Epithelial cell of proximal tubule (primary cell): ENCODE measurements at regions not wholly inside any gene's neighbourhood (a gene's known extent, or its start where the extent isn't known, plus 50 kb on each side); places are given as distances from the start of the nearest gene placed in this dataset.

Source experiments
- DNase-seq: peaks from one replicate; pipeline ENCODE4 v3.0.0-alpha.2; 2011; ENCODE audit warnings: low read depth
- H3K4me3 ChIP-seq: 2 replicates; pipeline ENCODE4 v1.5.1; 2011; ENCODE audit warnings: low read depth, mild to moderate bottlenecking, low read length
- TF ChIP-seq, protein P1 (sequence below): conservative IDR thresholded peaks from 2 replicates; pipeline ENCODE4 v1.5.1; 2012; ENCODE audit warnings: low read depth, mild to moderate bottlenecking, low read length

DNA sequence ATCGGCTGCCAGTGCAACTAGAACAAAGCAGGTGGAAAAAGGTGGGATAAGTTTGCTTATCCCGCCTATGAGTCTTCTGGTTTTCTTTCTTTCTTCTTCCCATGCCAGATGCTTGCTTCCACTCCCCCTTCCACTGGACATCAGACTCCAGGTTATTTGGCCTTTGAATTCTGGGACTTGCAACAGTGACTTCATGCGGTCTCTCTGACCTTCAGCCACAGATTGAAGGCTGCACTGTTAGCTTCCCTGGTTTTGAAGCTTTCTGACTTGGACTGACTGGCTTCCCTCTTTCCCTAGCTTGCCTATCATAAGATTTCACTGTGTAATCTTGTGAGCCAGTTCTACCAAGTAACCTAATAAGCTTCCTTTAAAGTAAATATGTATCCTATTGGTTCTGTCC, 878.4 kb upstream of the GJE1 start:
- no peak overlapping the region for H3K4me3 ChIP-seq
- DNase-seq: no peak
- TF ChIP-seq, protein P1, sequence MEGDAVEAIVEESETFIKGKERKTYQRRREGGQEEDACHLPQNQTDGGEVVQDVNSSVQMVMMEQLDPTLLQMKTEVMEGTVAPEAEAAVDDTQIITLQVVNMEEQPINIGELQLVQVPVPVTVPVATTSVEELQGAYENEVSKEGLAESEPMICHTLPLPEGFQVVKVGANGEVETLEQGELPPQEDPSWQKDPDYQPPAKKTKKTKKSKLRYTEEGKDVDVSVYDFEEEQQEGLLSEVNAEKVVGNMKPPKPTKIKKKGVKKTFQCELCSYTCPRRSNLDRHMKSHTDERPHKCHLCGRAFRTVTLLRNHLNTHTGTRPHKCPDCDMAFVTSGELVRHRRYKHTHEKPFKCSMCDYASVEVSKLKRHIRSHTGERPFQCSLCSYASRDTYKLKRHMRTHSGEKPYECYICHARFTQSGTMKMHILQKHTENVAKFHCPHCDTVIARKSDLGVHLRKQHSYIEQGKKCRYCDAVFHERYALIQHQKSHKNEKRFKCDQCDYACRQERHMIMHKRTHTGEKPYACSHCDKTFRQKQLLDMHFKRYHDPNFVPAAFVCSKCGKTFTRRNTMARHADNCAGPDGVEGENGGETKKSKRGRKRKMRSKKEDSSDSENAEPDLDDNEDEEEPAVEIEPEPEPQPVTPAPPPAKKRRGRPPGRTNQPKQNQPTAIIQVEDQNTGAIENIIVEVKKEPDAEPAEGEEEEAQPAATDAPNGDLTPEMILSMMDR: no peak

DNA sequence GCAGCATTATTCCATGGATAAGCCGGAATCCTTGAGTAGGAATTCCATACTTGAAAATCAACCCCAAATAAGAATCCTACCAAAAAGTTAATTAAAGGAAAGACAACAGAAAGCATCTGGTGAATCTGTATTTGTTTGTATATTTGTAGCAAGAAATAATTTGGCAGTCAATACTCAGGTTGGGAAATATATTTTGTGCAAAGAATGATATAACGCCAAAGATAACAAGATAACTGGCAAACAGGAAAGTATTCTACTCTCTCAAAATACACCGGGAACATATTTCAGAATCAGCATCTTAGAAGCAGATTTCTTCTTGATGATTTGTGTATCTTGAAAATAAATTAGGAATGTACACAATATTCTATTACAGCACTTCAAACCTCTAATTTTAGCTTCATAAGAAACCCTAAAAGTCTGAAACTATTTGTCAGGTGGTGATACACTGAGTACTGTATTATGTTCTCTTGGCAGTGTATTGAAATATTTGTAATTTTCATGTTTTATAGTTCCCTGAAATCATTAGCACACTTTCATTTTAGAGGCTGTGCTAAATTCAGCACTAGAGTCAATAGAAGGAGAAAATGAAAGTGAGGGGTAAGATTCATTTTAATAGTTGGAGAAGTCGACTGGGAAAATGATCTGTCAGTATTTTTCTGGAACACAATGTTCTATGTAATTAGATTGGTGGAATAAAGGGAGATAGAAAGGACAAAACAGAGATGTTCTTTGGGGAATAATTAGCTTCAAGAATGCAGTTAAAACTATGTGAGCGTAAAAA, 879.7 kb upstream of the GJE1 start:
- H3K4me3 ChIP-seq: no peak overlapping the region
- no peak for DNase-seq
- TF ChIP-seq, protein P1: no peak

DNA sequence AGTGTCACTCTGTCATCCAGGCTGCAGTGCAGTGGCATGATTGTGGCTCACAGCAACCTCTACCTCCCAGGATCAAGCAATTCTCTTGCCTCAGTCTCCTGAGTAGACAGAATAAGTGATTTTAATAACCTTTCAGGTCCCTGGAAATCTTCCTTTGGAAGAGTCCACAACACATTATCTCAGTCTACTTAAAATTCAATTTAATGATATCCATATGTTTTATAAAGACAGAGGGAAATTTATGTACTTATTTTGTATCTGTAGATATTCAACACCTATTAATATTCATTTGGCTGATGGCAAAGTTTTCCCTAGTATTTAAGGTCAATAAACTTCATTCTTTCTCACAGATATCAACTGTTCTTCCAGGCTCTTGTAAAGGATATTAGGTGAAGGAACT, 881.4 kb upstream of the GJE1 start:
- TF ChIP-seq, protein P1: no peak
- no peak overlapping the region for H3K4me3 ChIP-seq
- DNase-seq: no peak

DNA sequence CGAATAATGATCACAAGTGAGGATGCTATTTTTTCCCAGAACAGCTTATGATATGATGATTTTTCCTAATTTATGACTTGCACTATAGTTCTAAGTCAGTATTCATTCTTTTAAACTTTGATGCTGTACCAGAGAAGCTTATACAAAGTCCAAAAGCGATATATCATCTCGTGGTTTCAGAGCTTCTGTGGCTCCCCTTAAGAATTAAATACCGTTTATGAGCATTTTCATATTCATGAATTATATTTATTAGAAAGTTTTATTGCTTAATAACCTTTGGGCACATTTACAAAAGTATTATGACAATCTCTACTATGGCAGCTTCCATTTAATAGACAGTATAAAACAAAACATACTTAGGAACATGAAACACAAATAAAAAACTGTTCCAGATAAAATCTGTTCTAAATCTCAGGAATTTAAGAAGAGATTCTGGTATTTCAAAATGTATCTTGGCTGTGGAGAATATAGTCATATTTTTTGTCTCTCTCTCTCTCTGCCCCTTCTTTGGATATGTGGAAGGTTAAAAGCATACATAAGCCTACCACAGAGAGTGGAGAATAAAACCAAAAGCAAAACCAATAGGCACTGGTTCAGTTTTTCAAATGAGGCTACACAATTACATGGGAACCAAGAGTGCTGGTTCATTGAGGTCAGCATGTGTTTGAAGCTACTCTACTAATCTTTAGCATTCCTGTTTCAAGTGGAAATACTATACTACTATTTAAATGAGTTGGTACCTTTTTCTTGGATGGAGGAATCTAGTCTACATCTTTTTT, 884.5 kb upstream of the GJE1 start:
- TF ChIP-seq, protein P1: no peak

DNA sequence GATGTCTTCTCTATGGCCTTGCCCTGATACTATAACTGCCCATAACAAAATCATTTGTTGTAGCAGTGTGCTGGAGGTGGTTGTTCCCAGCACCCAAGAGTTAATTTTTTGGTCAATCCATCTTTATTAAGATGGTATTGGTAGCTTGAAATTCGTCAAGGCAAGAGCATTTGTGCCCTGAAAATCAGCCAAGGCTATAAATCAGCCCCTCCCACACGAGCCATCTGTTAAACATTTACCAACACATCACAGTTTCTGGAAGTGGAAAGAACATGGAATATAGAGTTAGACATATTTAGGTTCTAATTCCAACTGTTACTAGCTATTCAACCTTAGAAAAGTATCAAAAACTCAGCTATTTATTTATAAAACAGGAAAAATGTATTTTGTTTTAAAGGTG, 888.4 kb upstream of the GJE1 start:
- no peak for DNase-seq
- no peak overlapping the region for H3K4me3 ChIP-seq
- TF ChIP-seq, protein P1: no peak

More for the DNA sequence above, 884.5 kb upstream of the GJE1 start:
- DNase-seq: no peak
- H3K4me3 ChIP-seq: no peak overlapping the region

DNA sequence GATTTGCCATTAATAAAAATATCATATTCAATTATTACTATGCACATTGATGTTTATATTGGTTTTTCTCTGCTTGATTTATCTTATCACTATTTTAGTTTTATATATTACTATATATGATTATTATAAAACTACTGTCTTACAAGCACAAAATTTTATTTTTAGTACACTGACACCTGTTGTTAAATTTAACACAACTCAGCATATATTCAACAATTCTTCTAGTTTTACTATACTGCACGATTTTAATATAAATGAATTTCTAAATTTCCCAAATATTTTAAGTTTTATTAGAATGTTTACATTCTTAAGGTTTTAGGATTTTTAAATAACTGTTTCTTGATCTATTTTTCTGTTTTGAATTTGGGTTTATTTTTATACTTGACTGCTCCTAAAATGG, 889.8 kb upstream of the GJE1 start:
- DNase-seq: no peak
- TF ChIP-seq, protein P1: no peak
- H3K4me3 ChIP-seq: no peak overlapping the region
